Esophagus squamous epithelium (tissue), 4 donors: ENCODE measurements at regions not wholly inside any gene's neighbourhood (a gene's known extent, or its start where the extent isn't known, plus 50 kb on each side); places are given as distances from the start of the nearest gene placed in this dataset.

Experiments used
- POLR2A ChIP-seq, 4 donors: fragments of 450-650 bp; IDR thresholded peaks; one replicate each; pipeline ENCODE4 v1.6.1; 2017; ENCODE audit warnings: antibody characterized with exemption in 4 of 4, mild to moderate bottlenecking in 4 of 4, moderate library complexity in 3 of 4
- TF ChIP-seq, protein P1 (sequence below), 6 experiments: fragments of 450-650 bp in 4 of 6; fragments of 200-600 bp in 2 of 6; sonication (generic) in 2 of 6; IDR thresholded peaks; one replicate each; pipeline ENCODE4 v1.5.1; 2016 to 2019; ENCODE audit warnings: antibody characterized with exemption in 6 of 6, mild to moderate bottlenecking in 4 of 6, moderate library complexity in 4 of 6

DNA sequence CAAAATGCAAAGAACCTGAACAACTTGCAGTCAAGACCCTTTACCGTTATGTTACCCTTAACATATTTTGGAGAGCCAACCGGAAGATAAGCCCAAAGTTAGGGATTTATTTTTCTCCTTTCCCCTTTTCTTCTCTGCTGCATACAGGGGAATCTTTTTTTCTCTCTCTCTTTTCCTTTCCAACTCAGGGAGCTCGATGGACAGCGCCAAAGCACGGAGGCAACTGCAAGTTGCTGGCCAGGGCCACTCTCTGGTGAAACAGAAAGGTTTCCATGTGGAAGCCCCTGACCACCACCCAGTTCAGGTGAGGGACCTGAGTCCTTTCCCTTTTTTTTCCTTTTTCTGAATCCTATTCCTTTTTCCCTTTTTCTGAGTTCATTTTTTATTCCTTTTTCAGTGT is 98.8 kb upstream of the COX10 start:
- TF ChIP-seq, protein P1, sequence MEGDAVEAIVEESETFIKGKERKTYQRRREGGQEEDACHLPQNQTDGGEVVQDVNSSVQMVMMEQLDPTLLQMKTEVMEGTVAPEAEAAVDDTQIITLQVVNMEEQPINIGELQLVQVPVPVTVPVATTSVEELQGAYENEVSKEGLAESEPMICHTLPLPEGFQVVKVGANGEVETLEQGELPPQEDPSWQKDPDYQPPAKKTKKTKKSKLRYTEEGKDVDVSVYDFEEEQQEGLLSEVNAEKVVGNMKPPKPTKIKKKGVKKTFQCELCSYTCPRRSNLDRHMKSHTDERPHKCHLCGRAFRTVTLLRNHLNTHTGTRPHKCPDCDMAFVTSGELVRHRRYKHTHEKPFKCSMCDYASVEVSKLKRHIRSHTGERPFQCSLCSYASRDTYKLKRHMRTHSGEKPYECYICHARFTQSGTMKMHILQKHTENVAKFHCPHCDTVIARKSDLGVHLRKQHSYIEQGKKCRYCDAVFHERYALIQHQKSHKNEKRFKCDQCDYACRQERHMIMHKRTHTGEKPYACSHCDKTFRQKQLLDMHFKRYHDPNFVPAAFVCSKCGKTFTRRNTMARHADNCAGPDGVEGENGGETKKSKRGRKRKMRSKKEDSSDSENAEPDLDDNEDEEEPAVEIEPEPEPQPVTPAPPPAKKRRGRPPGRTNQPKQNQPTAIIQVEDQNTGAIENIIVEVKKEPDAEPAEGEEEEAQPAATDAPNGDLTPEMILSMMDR (IDR thresholded peaks at IDR 0.05), result no peak
- no peak for TF ChIP-seq POLR2A (IDR thresholded peaks at IDR 0.05)
